ENCODE measurements at regions not wholly inside any gene's neighbourhood (a gene's known extent, or its start where the extent isn't known, plus 50 kb on each side); places are given as distances from the start of the nearest gene placed in this dataset.
A peak's percentile ranks its signal among the peaks of the same experiment; 100 is the strongest.
"Not testable (repeated sequence)": the region's sequence is repeated elsewhere in the genome, so short reads cannot be mapped to it uniquely, and the experiment has no call there.

GRCh38 chr2:217622205-217623060 lies 380.4 kb downstream of the TNS1 start:
- no peak for ATAC-seq

- ATAC-seq = no peak
These were observed 381.4 kb downstream of the TNS1 start for GRCh38 chr2:217621391-217621801.

GRCh38 chr2:217618744-217619143 lies 384.1 kb downstream of the TNS1 start:
- ATAC-seq = no peak

GRCh38 chr2:217617616-217618022 lies 385.2 kb downstream of the TNS1 start:
- ATAC-seq = no peak

- no peak for ATAC-seq
These were observed 385.9 kb downstream of the TNS1 start for GRCh38 chr2:217616936-217617335.

- no peak for ATAC-seq
These were observed 387.6 kb downstream of the TNS1 start for GRCh38 chr2:217615171-217615570.

- no peak for ATAC-seq
These were observed 388.3 kb downstream of the TNS1 start for GRCh38 chr2:217614498-217614897.

- no peak for ATAC-seq
These were observed 388.7 kb downstream of the TNS1 start for GRCh38 chr2:217614096-217614495.

- no peak for ATAC-seq
These were observed 389.9 kb downstream of the TNS1 start for GRCh38 chr2:217612920-217613319.

GRCh38 chr2:217612211-217612610 lies 390.6 kb downstream of the TNS1 start:
- no peak for ATAC-seq

- no peak for ATAC-seq
These were observed 391.1 kb downstream of the TNS1 start for GRCh38 chr2:217611626-217612127.

- ATAC-seq = no peak
These were observed 391.7 kb downstream of the TNS1 start for GRCh38 chr2:217611056-217611455.

GRCh38 chr2:217610401-217610814 lies 392.4 kb downstream of the TNS1 start:
- peak; percentile 88 to 89 for ATAC-seq

GRCh38 chr2:217609952-217610351 lies 392.8 kb downstream of the TNS1 start:
- no peak for ATAC-seq

GRCh38 chr2:217606296-217606695 lies 396.5 kb downstream of the TNS1 start:
- ATAC-seq = no peak

GRCh38 chr2:217604527-217605194 lies 398.1 kb downstream of the TNS1 start:
- no peak for ATAC-seq

- ATAC-seq = no peak
These were observed 401.2 kb downstream of the TNS1 start for GRCh38 chr2:217601601-217602000.

- ATAC-seq = no peak
These were observed 402.9 kb downstream of the TNS1 start for GRCh38 chr2:217599906-217600305.

- ATAC-seq = no peak
These were observed 405.1 kb downstream of the TNS1 start for GRCh38 chr2:217597681-217598080.

GRCh38 chr2:217597145-217597544 lies 405.6 kb downstream of the TNS1 start:
- ATAC-seq = no peak

GRCh38 chr2:217593732-217594131 lies 409.1 kb downstream of the TNS1 start:
- ATAC-seq = no peak

GRCh38 chr2:217588266-217588665 lies 414.5 kb downstream of the TNS1 start:
- ATAC-seq = no peak

GRCh38 chr2:217585362-217585761 lies 417.4 kb downstream of the TNS1 start:
- no peak for ATAC-seq

GRCh38 chr2:217580407-217580806 lies 422.4 kb downstream of the TNS1 start:
- ATAC-seq = not testable (repeated sequence)
